HFF-Myc (cell line): ENCODE measurements at regions not wholly inside any gene's neighbourhood (a gene's known extent, or its start where the extent isn't known, plus 50 kb on each side); places are given as distances from the start of the nearest gene placed in this dataset.
"Not testable (repeated sequence)": the region's sequence is repeated elsewhere in the genome, so short reads cannot be mapped to it uniquely, and the experiment has no call there.

ENCODE experiments used
- DNase-seq: peaks from one replicate; pipeline ENCODE4 v3.0.0-alpha.2; 2011; ENCODE audit warnings: low read depth; ENCODE audit errors: extremely low read depth
- H3K4me3 ChIP-seq: replicated peaks from 2 replicates; pipeline ENCODE4 v1.5.1; 2011; ENCODE audit warnings: low read depth, mild to moderate bottlenecking, control low read depth, low read length
- CTCF ChIP-seq: IDR thresholded peaks from 2 replicates; pipeline ENCODE4 v1.5.1; 2012; ENCODE audit warnings: mild to moderate bottlenecking, low read depth, low read length, control low read depth; ENCODE audit errors: missing control alignments

- no peak for DNase-seq
- H3K4me3 ChIP-seq = no peak overlapping the region
- TF ChIP-seq CTCF = no peak
Observed at GRCh38 chr10:61047081-61047480, 103.1 kb upstream of the RHOBTB1 start.

GRCh38 chr10:61045480-61045879, 101.5 kb upstream of the RHOBTB1 start:
- DNase-seq, H3K4me3 ChIP-seq: not testable (repeated sequence)

- DNase-seq = no peak
- no peak overlapping the region for H3K4me3 ChIP-seq
- TF ChIP-seq CTCF = no peak
Observed at GRCh38 chr10:61042533-61042932, 98.5 kb upstream of the RHOBTB1 start.

GRCh38 chr10:61040399-61041016, 96.5 kb upstream of the RHOBTB1 start:
- H3K4me3 ChIP-seq = no peak overlapping the region
- TF ChIP-seq CTCF = no peak
- DNase-seq = no peak

GRCh38 chr10:61039868-61040267, 95.9 kb upstream of the RHOBTB1 start:
- no peak for TF ChIP-seq CTCF
- no peak overlapping the region for H3K4me3 ChIP-seq
- no peak for DNase-seq

GRCh38 chr10:61037261-61037830, 93.4 kb upstream of the RHOBTB1 start:
- H3K4me3 ChIP-seq, DNase-seq: not testable (repeated sequence)

GRCh38 chr10:61036148-61036547, 92.2 kb upstream of the RHOBTB1 start:
- not testable (repeated sequence) for DNase-seq, H3K4me3 ChIP-seq

- H3K4me3 ChIP-seq = no peak overlapping the region
- TF ChIP-seq CTCF = no peak
- no peak for DNase-seq
Observed at GRCh38 chr10:61031341-61031740, 87.4 kb upstream of the RHOBTB1 start.
